ENCODE measurements at regions not wholly inside any gene's neighbourhood (a gene's known extent, or its start where the extent isn't known, plus 50 kb on each side); places are given as distances from the start of the nearest gene placed in this dataset.
"Not testable (repeated sequence)": the region's sequence is repeated elsewhere in the genome, so short reads cannot be mapped to it uniquely, and the experiment has no call there.

DNA sequence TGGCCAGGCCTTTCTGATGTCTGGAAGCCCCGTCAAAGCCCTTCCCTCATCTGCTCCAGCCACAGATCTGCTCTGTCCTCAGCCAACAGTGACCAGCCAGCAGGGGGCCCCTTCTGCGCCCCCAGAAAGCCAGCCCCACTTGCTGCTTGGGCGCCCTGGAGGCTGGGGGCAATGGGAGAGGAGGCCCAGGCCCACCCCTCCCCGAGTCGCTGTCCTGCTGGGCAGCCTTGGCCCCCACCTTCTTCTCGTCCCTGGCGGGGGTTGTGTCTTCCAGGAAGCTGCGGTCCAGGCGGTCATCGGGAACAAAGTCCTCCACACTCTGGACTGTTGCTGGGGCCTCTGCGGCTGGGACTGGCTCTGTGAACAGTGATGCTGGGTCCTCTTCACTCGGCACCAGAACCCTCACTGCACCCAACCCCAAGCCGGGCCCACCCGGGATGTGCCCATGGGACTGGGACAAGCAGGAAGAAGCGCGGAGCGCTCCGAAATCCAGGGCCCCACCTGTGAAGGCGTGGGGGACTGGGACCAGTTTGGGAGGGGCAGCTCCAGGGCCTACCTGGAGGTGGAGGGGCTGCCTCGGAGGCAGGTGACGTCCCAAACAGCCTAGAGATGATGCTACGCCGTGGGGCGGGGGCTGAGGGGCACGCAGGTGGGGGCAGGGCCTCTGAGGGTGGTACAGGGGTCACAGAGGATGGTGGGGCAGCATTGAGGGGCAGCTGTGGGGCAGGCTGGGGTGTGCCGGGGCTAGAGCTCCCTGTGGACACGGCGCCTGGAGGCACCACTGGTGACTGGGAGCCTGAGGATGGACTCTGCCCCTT is 257.6 kb downstream of the ANKRD30B start:
- no peak for FAIRE-seq
- Histone ChIP-seq H3K27ac (ENCODE audit: extremely low read length, insufficient read depth, low read length) (no peak overlapping the region), H3K79me2 (ENCODE audit: insufficient read depth, low read length) (no peaks in the 10 kb centered on the region), H3K4me1 (ENCODE audit: insufficient read depth, low read length) (no peaks in the 10 kb centered on the region), H3K9ac (ENCODE audit: insufficient read depth, low read depth, low read length) (no peak overlapping the region), H3K4me3 (replicated peaks in 1 of 3; ENCODE audit: insufficient read depth in 1 of 3, low read depth in 2 of 3, low read length in 3 of 3) (no peak overlapping the region), H2AFZ (ENCODE audit: low read length) (no peak overlapping the region), H3K9me3 (ENCODE audit: low read length) (no peaks in the 10 kb centered on the region), H3K27me3 (ENCODE audit: control insufficient read depth in 1 of 2, insufficient read depth in 2 of 2, low read length in 2 of 2) (no peaks in the 10 kb centered on the region), H3K36me3 (replicated peaks in 1 of 2; ENCODE audit: control insufficient read depth in 1 of 2, insufficient read depth in 2 of 2, low read length in 2 of 2) (no peaks in the 10 kb centered on the region), H4K20me1 (ENCODE audit: insufficient read depth, low read length) (no peaks in the 10 kb centered on the region), H3K4me2 (ENCODE audit: low read depth, low read length) (no peak overlapping the region)
- DNase-seq (ENCODE audit: low spot score): no peak
- TF ChIP-seq ZNF572 (CRISPR knock-in tag; IDR thresholded peaks at IDR 0.05): no peak
- no peak for TF ChIP-seq ZBTB3 (CRISPR knock-in tag; IDR thresholded peaks at IDR 0.05; ENCODE audit: borderline replicate concordance, low read depth)
- CTCF ChIA-PET (ENCODE audit: low intra/inter-chr PET ratio, low total read pairs): no interaction called here
- no TSS peak for BruUV-seq (replicated peaks)
- in situ Hi-C loops (cut with HindIII; ENCODE audit: extremely low pct_ligation_motif_present, low pct_unique_long_range_greater_than_20kb) (no loop called here), intact Hi-C loops (cut with micrococcal nuclease; ENCODE audit: unreplicated experiment) (no loop called here)
- 0% methylated on average over 5 of the region's 28 CpGs for WGBS (ENCODE audit: low lambda C conversion rate)
- ATAC-seq: peak; percentile 16; the same call in 1 of the 3 replicates
- POLR2A ChIA-PET: no interaction called here

DNA sequence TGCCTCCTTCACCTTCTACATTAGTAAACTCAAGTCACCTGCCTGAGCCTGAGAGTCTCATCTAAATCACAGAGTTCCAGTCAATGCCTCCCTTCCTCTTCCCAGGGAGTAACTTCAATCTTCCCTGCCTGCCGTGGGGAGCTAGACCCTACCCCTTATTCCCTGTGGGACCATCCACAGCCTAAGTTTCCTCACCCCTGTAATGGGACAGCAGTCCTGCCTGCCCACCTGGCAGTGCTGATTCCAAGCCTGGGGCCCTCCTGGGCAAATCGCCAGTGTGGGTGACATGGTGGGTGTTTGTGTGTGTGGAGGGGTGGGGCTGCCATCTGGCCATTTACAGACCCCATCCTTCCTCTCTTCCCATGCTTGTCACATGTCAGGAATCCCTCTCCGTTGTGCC is 258.6 kb downstream of the ANKRD30B start:
- H3K27me3 ChIP-seq (ENCODE audit: control insufficient read depth in 1 of 2, insufficient read depth in 2 of 2, low read length in 2 of 2); H3K9me3 ChIP-seq (ENCODE audit: low read length); H4K20me1 ChIP-seq (ENCODE audit: insufficient read depth, low read length); H3K9ac ChIP-seq (ENCODE audit: insufficient read depth, low read depth, low read length); H3K36me3 ChIP-seq (replicated peaks in 1 of 2; ENCODE audit: control insufficient read depth in 1 of 2, insufficient read depth in 2 of 2, low read length in 2 of 2); H2AFZ ChIP-seq (ENCODE audit: low read length); BruUV-seq (replicated peaks); H3K4me2 ChIP-seq (ENCODE audit: low read depth, low read length); in situ Hi-C loops (cut with HindIII; ENCODE audit: extremely low pct_ligation_motif_present, low pct_unique_long_range_greater_than_20kb); FAIRE-seq; H3K4me1 ChIP-seq (ENCODE audit: insufficient read depth, low read length); H3K79me2 ChIP-seq (ENCODE audit: insufficient read depth, low read length); POLR2A ChIA-PET; H3K4me3 ChIP-seq (replicated peaks in 1 of 3; ENCODE audit: insufficient read depth in 1 of 3, low read depth in 2 of 3, low read length in 3 of 3); H3K27ac ChIP-seq (ENCODE audit: extremely low read length, insufficient read depth, low read length); CTCF ChIA-PET (ENCODE audit: low intra/inter-chr PET ratio, low total read pairs); intact Hi-C loops (cut with micrococcal nuclease; ENCODE audit: unreplicated experiment); ATAC-seq; DNase-seq (ENCODE audit: low spot score): not testable (repeated sequence)
- WGBS (ENCODE audit: low lambda C conversion rate): 3% methylated on average over 3 of the region's 3 CpGs

- H3K4me2 ChIP-seq (ENCODE audit: low read depth, low read length); H3K9me3 ChIP-seq (ENCODE audit: low read length); H3K27ac ChIP-seq (ENCODE audit: extremely low read length, insufficient read depth, low read length); H3K79me2 ChIP-seq (ENCODE audit: insufficient read depth, low read length); H3K27me3 ChIP-seq (ENCODE audit: control insufficient read depth in 1 of 2, insufficient read depth in 2 of 2, low read length in 2 of 2); H3K4me3 ChIP-seq (replicated peaks in 1 of 3; ENCODE audit: insufficient read depth in 1 of 3, low read depth in 2 of 3, low read length in 3 of 3); POLR2A ChIA-PET; H3K36me3 ChIP-seq (replicated peaks in 1 of 2; ENCODE audit: control insufficient read depth in 1 of 2, insufficient read depth in 2 of 2, low read length in 2 of 2); H3K4me1 ChIP-seq (ENCODE audit: insufficient read depth, low read length); in situ Hi-C loops (cut with HindIII; ENCODE audit: extremely low pct_ligation_motif_present, low pct_unique_long_range_greater_than_20kb); DNase-seq (ENCODE audit: low spot score); intact Hi-C loops (cut with micrococcal nuclease; ENCODE audit: unreplicated experiment); H4K20me1 ChIP-seq (ENCODE audit: insufficient read depth, low read length); H3K9ac ChIP-seq (ENCODE audit: insufficient read depth, low read depth, low read length); H2AFZ ChIP-seq (ENCODE audit: low read length); CTCF ChIA-PET (ENCODE audit: low intra/inter-chr PET ratio, low total read pairs); FAIRE-seq; ATAC-seq; BruUV-seq (replicated peaks): not testable (repeated sequence)
Observed at GRCh38 chr18:15026041-15026440, 278.1 kb downstream of the ANKRD30B start.
